ENCODE measurements at regions not wholly inside any gene's neighbourhood (a gene's known extent, or its start where the extent isn't known, plus 50 kb on each side); places are given as distances from the start of the nearest gene placed in this dataset.

DNA sequence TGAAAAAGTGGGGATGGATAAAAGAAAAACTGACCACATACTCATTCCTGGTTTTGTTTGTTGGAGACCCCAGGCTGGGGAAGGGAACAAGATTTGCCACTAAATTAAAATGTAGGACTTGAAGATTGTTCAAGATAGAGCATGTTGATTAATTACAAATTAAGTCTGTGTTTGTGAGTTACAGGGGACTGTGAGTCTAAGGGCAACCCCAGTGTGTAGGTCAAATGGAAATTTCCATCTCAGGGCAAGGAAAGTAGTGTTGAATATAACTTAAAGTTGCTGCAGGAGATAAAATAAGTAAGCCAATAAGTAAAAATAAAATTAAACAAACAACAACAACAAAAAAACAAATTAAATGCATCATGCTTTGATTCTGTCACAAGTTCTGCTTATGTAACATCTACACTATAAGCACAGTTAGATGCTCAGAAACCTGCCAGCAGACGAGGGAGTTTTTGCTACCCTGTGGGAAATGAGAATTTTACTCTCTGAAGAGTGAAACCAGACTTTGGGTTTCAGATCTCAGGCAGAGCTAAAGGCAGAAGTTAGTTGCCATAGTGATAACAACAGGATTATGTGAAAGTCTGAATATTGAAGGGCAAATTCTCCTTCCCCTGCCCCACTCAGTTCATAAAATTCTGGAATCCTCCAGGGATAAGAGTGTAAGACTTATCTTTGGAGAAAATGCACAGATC lies 352.3 kb downstream of the GRXCR1 start:
- no peak for DNase-seq

DNA sequence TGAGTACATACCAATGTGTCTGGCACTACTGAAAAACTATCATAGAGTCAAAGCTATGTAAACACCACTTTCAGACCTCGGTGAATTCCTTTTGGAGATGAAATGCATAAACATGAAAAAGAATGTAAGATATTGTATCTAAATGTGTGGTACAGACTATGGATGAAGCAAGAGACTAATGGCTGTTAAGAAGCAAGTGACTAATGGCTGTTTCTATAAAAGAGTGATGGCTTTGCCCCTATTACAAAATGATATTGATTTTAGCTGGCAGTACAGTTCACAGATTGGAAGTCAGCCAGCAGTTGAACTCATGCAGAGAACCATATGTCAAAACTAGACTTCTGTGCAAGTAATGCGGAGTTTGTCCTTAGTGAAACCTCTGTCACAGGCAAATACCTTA lies 359.3 kb downstream of the GRXCR1 start:
- DNase-seq: peak; percentile 81

DNA sequence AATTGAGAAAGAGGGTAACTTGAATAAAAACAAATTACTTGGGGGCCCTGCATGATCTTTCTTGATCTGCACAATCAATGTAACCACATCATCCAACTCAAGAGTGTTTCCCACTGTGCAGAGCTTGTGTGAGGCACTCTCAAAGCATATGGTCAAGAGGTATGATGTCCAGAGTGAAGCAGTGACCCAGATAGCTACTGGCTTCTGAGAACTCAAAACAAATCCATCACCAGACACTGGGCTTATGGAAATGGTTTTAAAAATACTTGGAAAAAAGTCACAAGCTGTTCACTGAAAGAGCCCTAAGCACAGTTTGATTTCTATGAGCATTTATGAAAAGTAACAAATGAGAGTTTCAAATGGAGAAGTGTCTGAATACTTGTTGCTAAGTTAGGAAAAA lies 361.0 kb downstream of the GRXCR1 start:
- no peak for DNase-seq

DNA sequence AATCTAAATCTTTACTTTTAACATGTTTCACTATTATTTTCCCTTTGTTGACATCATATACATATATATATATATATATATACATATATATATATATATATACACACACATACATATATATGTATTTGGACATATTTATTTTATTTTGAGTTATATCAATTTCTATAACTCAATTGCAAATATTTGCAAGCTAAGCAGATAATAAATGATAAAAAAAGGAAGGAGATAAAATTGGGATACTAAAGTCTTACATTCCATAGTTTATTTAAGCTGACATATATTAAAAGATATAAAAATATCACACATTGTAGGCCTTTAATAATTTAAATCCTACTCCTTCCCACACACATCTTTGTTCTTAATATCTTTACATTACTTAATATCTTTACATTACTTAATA lies 372.2 kb downstream of the GRXCR1 start:
- DNase-seq: no peak

DNA sequence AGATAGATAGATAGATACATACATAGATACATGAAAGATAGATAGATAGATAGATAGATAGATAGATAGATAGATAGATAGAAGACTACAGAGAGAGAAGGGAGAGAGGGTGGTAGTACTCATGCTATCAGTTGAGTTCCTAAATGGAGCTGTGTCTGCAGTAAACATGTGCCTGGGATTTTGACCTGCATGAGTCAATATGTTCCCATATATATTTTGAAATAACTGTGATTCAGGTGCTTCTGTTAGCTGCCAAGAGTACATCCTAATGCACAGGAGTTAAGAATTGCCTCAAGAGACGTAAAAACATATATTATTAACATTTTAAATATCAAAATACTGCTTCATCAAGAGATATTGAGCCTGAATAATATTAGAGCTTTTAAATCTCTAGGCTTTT lies 379.4 kb downstream of the GRXCR1 start:
- no peak for DNase-seq

DNA sequence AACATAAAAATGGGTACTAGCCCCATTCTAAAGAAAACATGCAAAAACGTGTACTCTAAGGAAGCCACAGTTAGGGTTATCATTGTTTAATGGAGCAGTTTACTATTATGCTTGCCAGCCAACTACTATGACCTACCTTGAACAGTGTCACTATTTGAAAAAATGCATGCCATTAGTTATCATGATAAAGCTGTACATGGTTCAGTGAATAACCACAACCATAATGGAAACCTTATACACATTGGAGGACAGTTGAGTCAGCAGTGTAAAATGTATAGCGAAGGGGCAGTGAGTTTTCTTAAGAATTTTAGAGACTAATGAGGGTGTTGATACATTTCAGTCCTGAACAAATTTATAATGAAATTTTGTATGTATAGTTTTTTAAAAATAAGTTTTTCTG lies 381.9 kb downstream of the GRXCR1 start:
- no peak for DNase-seq

DNA sequence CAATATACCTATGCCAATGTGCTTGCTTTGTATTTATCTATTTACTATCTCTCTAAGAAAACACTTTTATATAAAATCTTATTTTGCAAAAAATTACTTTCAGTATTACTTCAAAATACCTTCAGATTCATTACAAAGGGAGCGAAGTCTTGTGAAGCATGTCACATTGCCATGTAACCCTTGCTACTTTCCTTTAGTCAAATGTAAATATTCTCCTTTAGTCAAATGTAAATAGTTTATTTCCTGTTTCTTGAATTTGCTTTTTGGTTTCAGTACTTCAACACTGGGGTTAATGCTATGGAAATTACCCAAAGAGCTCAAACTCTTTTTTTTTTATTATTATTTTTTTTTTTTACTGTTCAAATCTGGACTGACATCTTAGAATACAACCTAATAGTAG lies 383.3 kb downstream of the GRXCR1 start:
- no peak for DNase-seq

DNA sequence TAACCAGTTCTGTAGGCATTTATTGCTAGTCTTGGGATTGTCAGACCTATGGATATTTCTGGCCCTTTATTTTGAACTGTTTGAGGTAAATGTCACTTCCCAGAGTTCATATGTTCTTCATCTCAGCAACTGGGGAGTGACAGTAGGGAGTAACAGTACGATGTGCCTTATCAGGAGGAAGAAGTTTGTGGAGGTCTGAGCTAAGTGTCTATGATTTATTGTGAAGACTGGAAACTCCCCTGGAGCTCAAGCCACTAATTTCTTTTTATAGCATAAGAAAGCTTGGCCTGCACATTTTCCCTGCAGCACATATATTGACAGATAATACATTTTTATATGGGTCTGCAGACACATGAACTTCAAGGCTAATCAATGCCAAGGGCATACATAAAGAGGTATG lies 383.8 kb downstream of the GRXCR1 start:
- DNase-seq: no peak

DNA sequence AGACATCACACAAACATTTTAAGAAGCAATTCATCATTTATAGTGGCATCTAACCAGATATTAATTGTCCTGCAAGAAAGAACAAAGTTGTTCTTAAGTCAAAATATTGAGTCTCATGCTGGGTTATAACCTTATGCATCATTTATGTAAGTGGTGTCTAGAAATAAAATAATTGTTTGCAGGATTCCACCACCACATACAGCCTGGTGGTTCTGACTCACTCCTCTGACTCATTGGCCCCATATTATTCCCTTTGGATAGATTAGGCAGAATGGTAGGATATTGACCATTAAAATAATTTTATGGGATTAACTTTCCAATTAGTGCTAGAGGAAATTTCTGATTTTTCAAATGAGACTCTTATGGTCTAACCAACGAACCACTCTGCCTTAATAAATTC lies 384.5 kb downstream of the GRXCR1 start:
- no peak for DNase-seq

DNA sequence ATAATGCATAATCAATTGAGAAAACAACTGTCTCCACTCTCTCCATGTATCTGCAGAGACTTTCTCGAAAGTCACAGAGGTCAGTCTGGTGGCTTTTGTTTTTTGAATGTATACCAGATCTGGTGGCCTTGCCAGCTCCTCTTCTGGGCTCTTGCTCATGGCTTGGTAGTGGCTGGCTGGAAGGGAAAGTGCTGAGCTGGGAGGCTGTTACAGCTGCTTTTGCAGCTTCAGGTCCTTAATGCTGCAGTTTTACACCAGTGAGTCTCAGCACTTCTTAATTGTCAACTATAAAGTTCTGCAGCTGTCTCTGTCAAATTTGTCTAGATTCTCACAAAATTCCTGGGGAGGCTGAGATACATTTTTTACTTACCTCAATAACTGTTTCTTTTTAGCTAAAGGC lies 390.0 kb downstream of the GRXCR1 start:
- no peak for DNase-seq

DNA sequence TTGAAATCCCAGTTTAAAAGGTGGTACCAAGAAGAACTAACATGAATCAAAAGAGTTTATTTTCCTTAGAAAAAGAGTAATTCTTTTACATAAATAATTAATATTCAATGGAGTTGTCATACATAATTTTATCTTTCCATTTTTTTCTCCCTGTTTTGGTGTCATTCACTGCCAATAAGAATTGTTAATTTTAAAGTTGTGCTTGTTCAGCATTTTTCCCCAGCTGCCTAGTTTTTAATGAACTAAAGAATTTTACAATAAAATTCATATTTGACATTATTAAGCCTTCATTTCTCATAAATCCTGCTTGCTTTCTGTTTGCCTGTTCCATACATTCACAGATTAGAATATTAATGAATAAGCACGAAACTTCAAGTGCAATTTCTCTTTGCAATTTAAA lies 393.6 kb downstream of the GRXCR1 start:
- DNase-seq: no peak

DNA sequence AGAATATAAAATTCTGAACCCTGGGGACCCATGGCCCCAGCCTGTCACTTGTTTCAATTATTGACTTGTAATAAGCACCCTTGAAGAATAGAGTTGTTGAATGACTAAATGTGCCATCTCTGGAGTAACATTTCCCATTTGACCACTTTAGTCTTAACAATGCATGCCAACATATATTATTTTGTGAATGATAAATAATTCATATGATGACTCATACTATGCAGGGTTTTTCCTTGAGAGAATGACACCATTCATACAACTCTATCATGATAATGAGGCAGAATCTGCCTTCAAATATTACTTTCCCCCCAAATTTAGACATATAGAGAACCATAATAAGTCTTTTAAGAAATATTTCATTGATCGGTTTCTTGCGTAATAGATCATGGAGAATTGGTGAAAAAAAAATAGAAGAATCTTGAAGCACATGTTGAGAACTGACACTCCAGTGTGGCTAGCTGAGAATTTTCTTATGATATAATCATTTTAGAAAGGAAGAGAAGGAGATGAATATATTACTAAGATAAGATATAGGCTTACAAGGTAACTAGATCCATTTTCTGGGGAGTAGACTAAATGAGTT lies 404.5 kb downstream of the GRXCR1 start:
- no peak for DNase-seq

DNA sequence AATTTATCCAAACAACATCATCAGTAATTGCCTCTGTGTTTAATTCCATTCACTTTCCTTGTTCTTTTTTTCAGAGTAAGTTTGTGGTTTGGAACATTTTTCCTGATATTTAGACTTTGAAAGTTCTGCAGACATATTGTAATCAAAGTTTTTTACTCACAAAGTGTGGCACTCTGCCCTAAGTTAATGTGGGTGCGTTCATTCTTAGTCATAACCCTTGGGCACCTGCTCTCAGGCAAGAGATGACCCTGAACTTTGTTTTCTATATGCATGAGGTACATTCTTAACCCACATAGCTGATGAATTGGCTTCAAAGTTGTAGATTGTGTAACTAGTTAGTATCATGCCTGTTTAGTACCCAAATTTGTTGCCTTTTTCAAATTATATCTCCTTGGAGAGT lies 424.3 kb downstream of the GRXCR1 start:
- DNase-seq: no peak

DNA sequence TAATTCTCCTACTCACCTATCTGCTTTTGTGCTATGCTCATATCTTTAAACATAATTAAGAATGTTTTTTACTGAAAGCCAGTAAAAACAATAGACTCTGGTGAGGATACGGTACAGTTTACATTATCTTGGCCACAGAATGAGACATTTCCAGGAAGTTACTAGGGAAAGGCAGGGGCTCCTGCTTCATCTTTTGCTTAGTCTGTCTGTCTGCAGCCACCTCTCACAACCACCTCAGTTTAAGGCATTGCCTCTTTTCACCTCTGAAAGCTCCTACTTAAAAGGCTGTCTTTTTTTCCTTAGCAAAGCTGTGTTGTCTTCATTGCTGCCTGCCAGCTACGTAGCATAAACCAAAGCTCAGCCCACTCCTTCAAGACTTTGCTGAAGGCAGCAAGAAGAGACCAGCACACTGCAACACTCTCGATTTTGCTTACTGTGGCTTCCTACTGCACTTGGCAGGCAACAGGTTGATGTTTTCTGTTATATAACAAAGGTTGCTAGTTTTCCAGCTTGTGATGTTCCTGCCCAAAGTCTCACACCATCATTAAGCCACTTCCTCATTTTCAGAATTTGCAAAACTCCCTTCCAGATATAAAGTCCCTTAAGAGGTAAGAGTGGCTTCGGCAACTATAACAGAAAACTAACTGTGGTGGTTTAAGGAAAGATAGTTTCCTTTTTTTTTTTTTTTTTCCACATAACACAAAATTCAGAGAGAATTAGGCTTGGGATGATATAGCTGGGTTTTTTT lies 432.9 kb downstream of the GRXCR1 start:
- no peak for DNase-seq

DNA sequence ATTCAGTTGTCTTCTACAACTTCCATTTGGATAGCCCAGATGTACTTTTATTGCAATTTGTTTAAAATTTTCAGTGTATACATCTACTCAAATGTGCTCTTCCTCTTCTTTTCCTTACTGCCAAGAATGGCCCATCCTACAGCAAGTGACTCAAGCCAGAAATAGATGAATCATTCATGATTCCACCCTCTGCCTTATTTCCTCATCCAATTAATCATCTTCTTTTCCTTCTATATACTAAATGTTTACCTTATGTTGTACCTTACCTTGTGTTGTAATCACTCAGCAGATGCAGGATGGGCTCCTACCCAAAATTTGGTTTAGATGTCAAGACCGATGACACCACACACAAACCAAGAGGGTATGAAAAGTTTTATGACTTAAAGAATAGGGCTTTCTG lies 437.8 kb downstream of the GRXCR1 start:
- DNase-seq: no peak

DNA sequence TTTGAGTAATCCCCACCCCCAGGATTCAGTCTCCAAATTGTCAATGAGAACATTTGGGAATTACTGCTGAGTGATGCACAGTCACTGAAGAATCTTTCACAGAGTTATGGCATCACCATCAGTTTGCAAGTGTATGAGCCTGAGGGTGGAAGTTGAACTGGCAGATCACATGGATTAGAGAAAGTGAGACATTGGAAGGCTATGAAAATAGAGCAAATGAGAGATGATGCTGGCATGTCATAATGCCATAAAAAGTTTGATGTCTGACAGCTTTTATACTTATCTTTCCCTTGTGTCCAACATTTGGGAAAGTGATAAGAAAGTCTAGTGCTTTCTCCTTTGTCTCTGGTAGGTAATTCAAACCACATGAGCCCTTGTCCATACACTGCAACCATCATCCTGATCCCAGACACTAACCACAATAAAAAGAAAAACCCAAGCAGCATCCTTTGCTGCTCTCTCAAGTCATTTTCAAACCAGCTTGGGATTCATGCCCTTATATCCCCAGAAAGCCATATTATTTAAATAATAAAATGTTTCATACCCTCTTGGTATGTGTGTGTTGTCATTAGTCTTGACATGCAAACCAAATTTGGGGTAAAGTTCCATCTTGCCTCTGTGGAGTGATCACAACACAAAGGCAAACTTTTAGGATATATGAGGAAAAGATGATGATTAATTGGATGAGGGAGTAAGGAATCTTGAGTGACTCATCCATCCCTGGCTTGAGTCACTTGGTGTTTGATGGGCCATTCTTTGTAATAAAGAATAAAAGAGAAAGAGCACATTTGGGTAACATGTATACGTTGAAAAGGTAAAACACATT lies 438.9 kb downstream of the GRXCR1 start:
- DNase-seq: no peak

DNA sequence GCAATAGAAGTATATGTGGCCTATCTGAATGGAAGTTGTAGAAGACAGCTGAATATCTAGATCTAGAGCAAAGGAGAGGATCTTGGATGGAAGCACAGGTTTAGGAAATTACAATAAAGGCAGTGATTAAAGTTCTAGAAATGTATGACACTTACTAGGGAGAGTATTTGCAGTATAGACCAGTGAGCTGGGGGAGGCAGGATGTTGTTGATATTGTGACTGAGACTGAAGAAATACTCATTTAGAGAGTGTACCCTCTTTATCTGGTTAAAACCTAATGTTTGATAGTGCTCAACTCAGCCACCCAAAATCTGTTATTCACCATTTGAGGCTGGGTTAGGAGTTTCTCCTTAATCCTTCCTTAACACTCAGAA lies 439.5 kb downstream of the GRXCR1 start:
- DNase-seq: no peak

DNA sequence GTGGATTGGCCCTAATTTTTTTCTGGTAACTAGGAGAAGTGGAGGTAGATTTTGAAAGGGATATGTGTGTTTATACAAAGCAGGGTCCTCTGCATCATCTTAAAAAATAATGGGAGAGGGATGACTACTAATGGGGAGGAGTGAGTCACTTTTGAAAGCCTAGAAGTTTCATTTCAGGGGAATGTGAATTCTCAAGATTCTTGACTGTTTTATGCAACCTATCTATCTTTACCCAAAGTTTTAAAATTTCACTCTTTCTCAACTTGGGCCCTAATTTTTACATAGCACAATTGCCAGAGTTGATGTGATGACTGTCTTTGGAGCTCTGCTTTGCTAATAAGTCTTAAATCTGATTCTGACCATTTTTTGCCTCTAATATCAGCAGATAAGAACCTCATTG lies 445.2 kb downstream of the GRXCR1 start:
- no peak for DNase-seq

DNA sequence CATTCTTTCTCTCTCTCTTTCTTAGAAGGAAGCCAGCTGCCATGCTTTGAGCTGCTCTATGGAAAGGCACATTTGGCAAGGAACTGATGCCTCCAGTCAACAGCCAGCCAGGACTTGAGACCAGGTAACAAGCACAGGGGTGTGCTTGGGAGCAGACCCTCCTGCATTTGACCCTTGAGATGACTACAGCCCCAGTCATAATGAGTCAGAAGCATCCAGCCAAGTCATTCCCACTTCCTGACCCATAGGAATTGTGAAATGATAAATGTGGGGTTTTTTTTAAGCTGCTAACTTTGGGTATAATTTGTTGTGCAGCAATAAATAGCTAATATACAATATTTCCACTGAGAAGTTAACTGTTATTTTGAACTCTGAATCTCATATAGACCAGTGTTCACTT lies 446.9 kb downstream of the GRXCR1 start:
- DNase-seq: no peak

DNA sequence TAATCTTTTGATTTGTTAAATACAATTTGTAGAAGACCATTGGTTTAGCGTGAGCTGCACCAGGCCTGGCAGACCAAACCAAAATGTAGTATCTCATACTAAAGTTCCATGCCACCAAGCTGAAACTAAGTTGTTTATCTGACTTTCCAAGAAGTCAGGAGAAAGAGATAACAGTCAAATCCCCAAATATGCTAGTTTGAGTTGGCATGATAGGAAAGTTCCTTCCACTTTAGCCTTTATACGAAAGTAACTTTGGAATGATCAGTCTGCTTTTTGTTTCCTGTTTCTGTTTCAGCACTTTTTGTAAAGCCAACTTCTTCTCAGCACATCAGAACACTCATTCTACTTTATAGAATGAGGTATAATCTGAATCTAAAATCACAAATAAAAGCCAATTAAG lies 449.2 kb downstream of the GRXCR1 start:
- DNase-seq: no peak

DNA sequence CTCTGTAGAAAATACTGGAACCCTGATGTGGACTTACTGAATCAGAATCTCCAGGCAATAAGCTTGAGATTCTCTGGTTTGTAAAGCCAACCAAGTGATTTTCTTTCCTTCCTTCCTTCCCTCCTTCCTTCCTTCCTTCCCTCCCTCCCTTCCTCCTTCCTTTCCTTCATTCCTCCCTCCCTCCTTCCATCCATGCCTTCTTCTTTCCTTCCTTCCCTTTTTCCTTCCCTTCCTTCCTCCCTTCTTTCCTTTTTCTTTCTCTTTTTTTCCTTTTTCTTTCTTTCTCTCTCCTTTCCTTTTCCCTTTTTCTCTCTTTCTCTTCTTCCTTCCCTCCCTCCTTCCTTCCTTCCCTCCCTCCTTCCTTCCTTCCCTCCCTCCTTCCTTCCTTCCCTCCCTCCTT lies 450.8 kb downstream of the GRXCR1 start:
- no peak for DNase-seq

DNA sequence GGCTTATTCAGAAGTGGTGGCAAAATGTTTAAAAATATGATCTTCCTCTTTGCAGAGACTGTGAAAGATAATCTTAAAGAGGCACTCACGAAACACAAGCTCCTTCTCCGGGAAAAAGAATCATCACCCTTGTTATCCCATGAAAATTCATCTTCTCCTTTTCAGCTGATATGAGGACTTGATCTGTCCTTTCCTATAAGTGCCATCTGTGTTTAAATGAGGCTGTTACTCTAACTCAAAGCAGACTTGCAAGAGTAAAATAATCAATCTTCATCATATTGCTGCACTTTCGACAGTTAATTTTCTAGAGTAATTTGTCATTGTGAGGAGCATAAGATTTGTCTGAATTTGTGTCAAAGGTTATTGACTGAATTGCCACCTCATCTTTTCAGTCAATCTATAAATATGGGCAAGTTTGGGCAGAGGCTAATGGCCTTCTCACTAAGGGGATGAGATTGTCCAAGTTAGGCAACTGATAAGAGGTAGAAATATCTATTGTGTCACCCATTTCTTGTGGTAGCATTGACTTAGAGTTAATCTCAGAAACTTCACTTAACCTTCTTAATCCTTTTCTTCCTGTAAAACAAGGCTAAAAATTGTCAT lies 452.9 kb downstream of the GRXCR1 start:
- DNase-seq: no peak

DNA sequence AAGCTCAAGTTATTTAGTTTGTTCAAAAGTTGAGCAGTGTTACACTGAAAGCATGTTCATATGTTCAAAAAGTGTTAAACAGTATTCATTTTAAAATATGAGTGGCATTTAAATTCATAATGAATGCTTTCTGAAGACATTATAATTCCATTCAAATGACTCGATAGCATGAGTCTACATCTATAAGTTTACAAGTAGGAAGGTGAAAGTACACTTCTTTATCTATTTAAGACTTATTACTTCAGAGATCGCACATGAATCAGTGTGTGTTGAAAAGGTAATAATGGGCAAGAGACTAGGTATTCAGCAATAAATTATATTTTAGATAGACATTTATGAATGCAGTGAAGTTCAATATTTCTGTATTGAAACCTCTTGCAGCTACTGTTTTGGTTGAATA lies 456.1 kb downstream of the GRXCR1 start:
- no peak for DNase-seq
